Esophagus muscularis mucosa (tissue), 4 donors: ENCODE measurements at regions not wholly inside any gene's neighbourhood (a gene's known extent, or its start where the extent isn't known, plus 50 kb on each side); places are given as distances from the start of the nearest gene placed in this dataset.

Experiments
- DNase-seq: peaks from one replicate; pipeline ENCODE4 v3.0.0-alpha.2; 2017; ENCODE audit errors: extremely low spot score
- H3K27ac ChIP-seq, 4 donors: fragments of 200-600 bp; sonication (generic); replicated peaks in 1 of 4; 1 replicate in 3 of 4; 2 replicates in 1 of 4; pipeline ENCODE4 v1.5.1; 2016 to 2019; ENCODE audit warnings: mild to moderate bottlenecking in 1 of 4
- H3K27me3 ChIP-seq, 4 donors: fragments of 200-600 bp; sonication (generic); one replicate each; pipeline versions ENCODE4 v1.5.1 to v1.6.0; 2016 to 2019
- H3K36me3 ChIP-seq, 4 donors: fragments of 200-600 bp; sonication (generic); one replicate each; pipeline ENCODE4 v1.5.1; 2016 to 2019
- H3K4me1 ChIP-seq, 4 donors: fragments of 200-600 bp; sonication (generic); one replicate each; pipeline ENCODE4 v1.5.1; 2016 to 2019
- H3K4me3 ChIP-seq, 4 donors: fragments of 200-600 bp; sonication (generic); 1 replicate in 2 of 4; 2 replicates in 2 of 4; pipeline ENCODE4 v1.5.1; 2016 to 2019; ENCODE audit warnings: mild to moderate bottlenecking in 4 of 4, moderate library complexity in 1 of 4
- H3K9me3 ChIP-seq, 4 donors: fragments of 200-600 bp; sonication (generic); 1 replicate in 3 of 4; 2 replicates in 1 of 4; pipeline ENCODE4 v1.5.1; 2016 to 2019
- EP300 ChIP-seq: sonication (generic); formaldehyde crosslinking; IDR thresholded peaks from one replicate; pipeline ENCODE4 v1.6.1; 2017; ENCODE audit warnings: antibody characterized with exemption
- POLR2A ChIP-seq: fragments of 450-650 bp; IDR thresholded peaks from one replicate; pipeline ENCODE4 v1.6.1; 2017; ENCODE audit warnings: antibody characterized with exemption, moderate library complexity, mild to moderate bottlenecking, low read depth
- POLR2AphosphoS5 ChIP-seq, 2 donors: sonication (generic); formaldehyde crosslinking; IDR thresholded peaks; one replicate each; pipeline ENCODE4 v1.6.1; 2017; ENCODE audit warnings: antibody characterized with exemption in 2 of 2
- WGBS: methylation state at CpG from one replicate; pipeline ENCODE4 v1.1.5; 2018; 5-methylcytosine and 5-hydroxymethylcytosine counted together
- intact Hi-C: fragments of 100-400 bp; cut with DNase I; formaldehyde crosslinking; loops from one replicate; pipeline ENCODE4 v1.15.1; 2023
- TF ChIP-seq, protein P1 (sequence below), 3 experiments: fragments of 200-600 bp in 2 of 3; fragments of 450-650 bp in 1 of 3; sonication (generic) in 2 of 3; IDR thresholded peaks; one replicate each; pipeline ENCODE4 v1.5.1; 2017 to 2019; ENCODE audit warnings: antibody characterized with exemption in 3 of 3, mild to moderate bottlenecking in 2 of 3, moderate library complexity in 1 of 3

DNA sequence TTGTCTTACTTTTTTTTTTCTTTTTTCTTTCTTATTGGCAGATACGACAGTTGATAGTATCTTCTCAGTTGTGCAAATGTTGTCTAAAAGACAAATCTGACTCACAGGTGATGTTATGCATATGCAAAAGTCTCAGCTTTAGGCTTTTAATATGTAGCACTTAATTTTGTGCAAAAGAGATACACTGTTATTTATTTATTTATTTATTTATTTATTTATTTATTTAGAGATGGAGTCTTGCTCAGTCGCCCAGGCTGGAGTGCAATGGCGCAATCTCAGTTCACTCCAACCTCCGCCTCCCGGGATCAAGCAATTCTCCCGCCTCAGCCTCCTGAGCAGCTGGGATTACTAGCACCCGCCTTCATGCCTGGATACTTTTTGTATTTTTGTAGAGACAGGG, 383.9 kb upstream of the PCDH9 start:
- TF ChIP-seq EP300 (no peak), POLR2AphosphoS5 (IDR thresholded peaks at IDR 0.05) (no peak), POLR2A (no peak)
- TF ChIP-seq, protein P1, sequence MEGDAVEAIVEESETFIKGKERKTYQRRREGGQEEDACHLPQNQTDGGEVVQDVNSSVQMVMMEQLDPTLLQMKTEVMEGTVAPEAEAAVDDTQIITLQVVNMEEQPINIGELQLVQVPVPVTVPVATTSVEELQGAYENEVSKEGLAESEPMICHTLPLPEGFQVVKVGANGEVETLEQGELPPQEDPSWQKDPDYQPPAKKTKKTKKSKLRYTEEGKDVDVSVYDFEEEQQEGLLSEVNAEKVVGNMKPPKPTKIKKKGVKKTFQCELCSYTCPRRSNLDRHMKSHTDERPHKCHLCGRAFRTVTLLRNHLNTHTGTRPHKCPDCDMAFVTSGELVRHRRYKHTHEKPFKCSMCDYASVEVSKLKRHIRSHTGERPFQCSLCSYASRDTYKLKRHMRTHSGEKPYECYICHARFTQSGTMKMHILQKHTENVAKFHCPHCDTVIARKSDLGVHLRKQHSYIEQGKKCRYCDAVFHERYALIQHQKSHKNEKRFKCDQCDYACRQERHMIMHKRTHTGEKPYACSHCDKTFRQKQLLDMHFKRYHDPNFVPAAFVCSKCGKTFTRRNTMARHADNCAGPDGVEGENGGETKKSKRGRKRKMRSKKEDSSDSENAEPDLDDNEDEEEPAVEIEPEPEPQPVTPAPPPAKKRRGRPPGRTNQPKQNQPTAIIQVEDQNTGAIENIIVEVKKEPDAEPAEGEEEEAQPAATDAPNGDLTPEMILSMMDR (IDR thresholded peaks at IDR 0.05) = no peak
- 97% methylated on average over 7 of the region's 7 CpGs for WGBS
- no peak for DNase-seq
- H3K4me3 ChIP-seq = no peak overlapping the region
- no peaks in the 10 kb centered on the region for H3K9me3 ChIP-seq
- no peak overlapping the region for H3K27ac ChIP-seq
- H3K36me3 ChIP-seq = no peaks in the 10 kb centered on the region
- intact Hi-C loops = no loop called here
- H3K4me1 ChIP-seq = no peaks in the 10 kb centered on the region
- H3K27me3 ChIP-seq = no peaks in the 10 kb centered on the region

DNA sequence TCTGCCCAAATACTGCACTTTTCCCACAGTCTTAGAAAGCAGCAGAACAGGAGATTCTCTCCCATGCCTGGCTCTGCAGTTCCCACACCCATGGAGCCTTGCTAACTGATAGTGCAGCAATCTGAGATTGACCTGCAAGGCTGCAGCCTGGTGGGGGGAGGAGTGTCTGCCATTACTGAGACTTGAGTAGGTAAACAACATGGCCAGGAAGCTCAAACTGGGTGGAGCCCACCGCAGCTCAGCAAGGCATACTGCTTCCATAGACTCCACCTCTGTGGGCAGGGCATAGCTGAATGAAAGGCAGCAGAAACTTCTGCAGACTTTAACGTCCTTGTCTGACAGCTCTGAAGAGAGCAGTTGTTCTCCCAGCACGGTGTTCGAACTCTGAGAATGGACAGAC, 358.5 kb upstream of the PCDH9 start:
- H3K27me3 ChIP-seq = no peaks in the 10 kb centered on the region
- no peaks in the 10 kb centered on the region for H3K9me3 ChIP-seq
- H3K4me1 ChIP-seq = no peaks in the 10 kb centered on the region
- no peak overlapping the region for H3K27ac ChIP-seq
- no peak overlapping the region for H3K4me3 ChIP-seq
- intact Hi-C loops = no loop called here
- TF ChIP-seq POLR2A (no peak), EP300 (no peak), POLR2AphosphoS5 (IDR thresholded peaks at IDR 0.05) (no peak)
- TF ChIP-seq, protein P1 (IDR thresholded peaks at IDR 0.05) = no peak
- DNase-seq = no peak
- H3K36me3 ChIP-seq = no peaks in the 10 kb centered on the region
- 86% methylated on average over 4 of the region's 4 CpGs for WGBS

DNA sequence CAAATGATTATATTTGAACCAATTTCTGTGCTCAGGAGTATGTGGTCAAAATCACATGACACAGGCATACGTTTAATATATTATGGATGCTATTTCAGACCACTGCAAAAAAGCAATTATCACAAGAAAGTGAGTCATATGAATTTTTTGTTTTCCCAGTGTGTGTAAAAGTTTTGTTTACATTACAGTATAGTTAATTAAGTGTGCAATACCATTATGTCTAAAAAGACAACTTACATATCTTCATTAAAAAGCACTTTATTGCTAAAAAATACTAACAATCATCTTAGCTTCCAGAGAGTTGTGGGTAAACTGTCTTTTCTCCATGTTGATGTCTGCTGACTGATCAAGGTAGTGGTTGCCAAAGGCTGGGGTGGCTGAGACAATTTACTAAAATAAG, 347.2 kb upstream of the PCDH9 start:
- TF ChIP-seq EP300 = no peak
- TF ChIP-seq, protein P1 (IDR thresholded peaks at IDR 0.05) = no peak
- TF ChIP-seq POLR2AphosphoS5 (IDR thresholded peaks at IDR 0.05) = no peak
- no peak for TF ChIP-seq POLR2A
- Histone ChIP-seq H3K27me3 (no peaks in the 10 kb centered on the region), H3K9me3 (no peaks in the 10 kb centered on the region), H3K27ac (no peak overlapping the region), H3K36me3 (no peaks in the 10 kb centered on the region), H3K4me3 (no peak overlapping the region), H3K4me1 (peaks cover 0 to 9% (median 0%) of the 10 kb centered on the region in 4 donors)
- 43% methylated on average over 1 of the region's 1 CpG for WGBS
- no peak for DNase-seq
- intact Hi-C loops = no loop called here

DNA sequence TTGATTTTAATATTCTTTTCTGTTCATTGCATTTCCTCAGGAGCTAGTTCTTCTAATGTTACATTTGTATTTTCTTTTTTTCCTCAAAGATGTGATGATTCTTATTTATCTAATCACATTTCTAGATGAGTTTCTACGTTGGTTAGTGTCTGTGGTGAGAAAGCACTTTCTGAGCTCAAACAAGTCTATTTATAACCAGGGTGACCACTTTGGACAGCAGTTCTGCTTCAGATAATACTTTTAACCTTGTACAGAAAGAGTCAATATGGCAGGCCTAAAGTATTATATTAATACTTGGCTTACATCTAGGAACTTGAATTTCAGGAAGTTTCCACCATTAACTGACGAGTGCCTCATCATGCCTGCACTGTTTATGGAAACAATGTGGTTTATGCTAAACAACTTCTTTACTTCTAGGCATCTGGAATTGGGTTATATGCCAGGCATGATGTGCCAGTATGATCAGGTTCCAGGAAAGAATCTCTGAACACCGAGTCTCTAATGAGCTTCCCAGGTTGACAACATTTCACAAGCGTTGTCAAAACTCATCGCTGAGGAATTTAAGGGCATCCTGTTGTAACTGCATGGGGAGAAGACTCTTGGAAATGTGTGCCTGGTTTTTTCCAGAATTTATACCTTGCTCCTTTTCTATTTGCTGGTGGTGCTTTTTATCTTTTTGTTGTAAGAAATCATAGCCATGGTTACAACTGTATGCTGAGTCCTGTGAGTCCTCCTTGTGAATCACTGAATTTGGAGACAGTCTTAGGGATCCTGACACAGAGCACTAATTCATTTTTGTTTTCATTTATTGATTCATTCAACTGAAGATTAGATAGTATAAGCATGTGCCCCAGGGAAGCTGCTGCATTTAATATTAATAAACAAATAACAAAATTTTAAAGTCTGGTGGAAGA, 344.4 kb upstream of the PCDH9 start:
- Histone ChIP-seq H3K4me3 (no peak overlapping the region), H3K9me3 (no peaks in the 10 kb centered on the region), H3K36me3 (no peaks in the 10 kb centered on the region), H3K4me1 (peaks cover 0 to 9% (median 0%) of the 10 kb centered on the region in 4 donors), H3K27me3 (no peaks in the 10 kb centered on the region), H3K27ac (peak overlapping the region in 3 of 4 donors; percentile 18 to 42 (median 27))
- no peak for DNase-seq
- TF ChIP-seq, protein P1 (IDR thresholded peaks at IDR 0.05) = no peak
- TF ChIP-seq POLR2AphosphoS5 (IDR thresholded peaks at IDR 0.05) (peak in 1 of 2 donors; percentile 70), EP300 (no peak)
- 45% methylated on average over 5 of the region's 5 CpGs for WGBS
- intact Hi-C loops = no loop called here

DNA sequence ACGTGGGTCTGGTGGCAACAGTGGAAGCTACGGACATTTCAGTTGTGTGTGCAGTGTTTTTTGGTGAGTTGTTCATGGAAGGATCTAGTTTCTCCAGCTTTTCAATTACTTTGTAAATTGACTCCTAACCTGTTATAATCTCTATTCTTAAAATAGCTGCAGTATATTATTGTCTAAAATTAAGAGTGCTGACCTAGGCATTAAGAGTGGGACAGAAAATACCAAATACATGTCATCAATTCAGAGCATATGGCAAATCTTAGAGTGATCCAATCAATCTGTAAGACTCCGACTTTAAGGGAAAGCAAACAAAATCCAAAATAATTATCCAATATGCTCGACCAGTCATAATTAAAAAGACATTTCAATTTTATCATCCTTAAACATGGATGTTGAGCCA, 338.1 kb upstream of the PCDH9 start:
- no peak for DNase-seq
- H3K4me1 ChIP-seq = no peaks in the 10 kb centered on the region
- H3K4me3 ChIP-seq = no peak overlapping the region
- intact Hi-C loops = no loop called here
- no peaks in the 10 kb centered on the region for H3K36me3 ChIP-seq
- H3K27me3 ChIP-seq = no peaks in the 10 kb centered on the region
- no peaks in the 10 kb centered on the region for H3K9me3 ChIP-seq
- 92% methylated on average over 4 of the region's 4 CpGs for WGBS
- H3K27ac ChIP-seq = no peak overlapping the region
- TF ChIP-seq POLR2AphosphoS5 (IDR thresholded peaks at IDR 0.05) (no peak), POLR2A (no peak), EP300 (no peak)
- TF ChIP-seq, protein P1 (IDR thresholded peaks at IDR 0.05) = no peak
